Stimulated activated CD4-positive, alpha-beta T cell treated with anti-CD3 and anti-CD28 coated beads, Interleukin-4, amount 100 ng/mL, for 1 hour (primary cell): ENCODE measurements at regions not wholly inside any gene's neighbourhood (a gene's known extent, or its start where the extent isn't known, plus 50 kb on each side); places are given as distances from the start of the nearest gene placed in this dataset.
"Not testable (repeated sequence)": the region's sequence is repeated elsewhere in the genome, so short reads cannot be mapped to it uniquely, and the experiment has no call there.

Source experiments
- DNase-seq: peaks from one replicate; pipeline ENCODE4 v3.0.0-alpha.2; 2020

DNA sequence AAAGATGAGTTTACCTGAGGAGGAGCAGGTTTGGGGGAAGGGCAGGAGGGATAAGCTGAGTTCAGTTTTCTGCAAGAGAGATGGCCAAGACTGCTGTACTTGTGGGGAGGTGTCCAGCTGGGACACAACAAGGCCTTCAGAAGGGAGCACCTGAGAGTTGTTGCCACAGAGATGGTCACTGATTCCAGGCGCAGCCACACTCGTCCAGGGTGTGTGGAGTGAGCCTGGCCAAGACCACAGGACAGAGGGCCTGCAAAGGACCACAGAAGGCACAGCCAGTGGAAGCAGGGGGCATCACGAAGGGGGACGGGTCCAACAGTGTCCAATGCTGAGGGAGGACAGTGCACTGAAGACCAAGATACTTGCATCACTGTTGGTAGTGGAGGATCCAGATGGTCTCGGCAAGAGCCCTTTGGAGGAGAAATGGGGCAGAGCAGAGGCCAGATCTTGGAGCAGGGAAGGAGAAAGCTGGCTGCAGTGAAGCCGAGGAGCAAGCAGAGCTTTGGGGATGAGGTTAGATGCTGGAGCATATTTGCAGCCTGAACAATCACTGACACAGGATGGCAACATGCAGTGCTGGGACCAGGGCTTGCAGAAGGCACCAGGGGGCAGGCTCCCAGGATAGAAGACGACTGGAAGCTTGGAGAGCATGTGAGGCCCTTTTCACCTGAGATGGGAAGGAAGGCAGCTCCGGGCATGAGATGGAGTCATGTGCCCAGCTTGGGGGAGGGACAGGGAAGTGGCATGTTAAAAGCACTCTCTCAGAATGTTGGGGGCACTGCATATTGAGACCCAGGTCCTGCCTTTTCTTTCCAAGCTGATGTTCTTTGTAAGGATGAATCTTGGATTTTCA, 214.0 kb downstream of the CYP26B1 start:
- DNase-seq: no peak

DNA sequence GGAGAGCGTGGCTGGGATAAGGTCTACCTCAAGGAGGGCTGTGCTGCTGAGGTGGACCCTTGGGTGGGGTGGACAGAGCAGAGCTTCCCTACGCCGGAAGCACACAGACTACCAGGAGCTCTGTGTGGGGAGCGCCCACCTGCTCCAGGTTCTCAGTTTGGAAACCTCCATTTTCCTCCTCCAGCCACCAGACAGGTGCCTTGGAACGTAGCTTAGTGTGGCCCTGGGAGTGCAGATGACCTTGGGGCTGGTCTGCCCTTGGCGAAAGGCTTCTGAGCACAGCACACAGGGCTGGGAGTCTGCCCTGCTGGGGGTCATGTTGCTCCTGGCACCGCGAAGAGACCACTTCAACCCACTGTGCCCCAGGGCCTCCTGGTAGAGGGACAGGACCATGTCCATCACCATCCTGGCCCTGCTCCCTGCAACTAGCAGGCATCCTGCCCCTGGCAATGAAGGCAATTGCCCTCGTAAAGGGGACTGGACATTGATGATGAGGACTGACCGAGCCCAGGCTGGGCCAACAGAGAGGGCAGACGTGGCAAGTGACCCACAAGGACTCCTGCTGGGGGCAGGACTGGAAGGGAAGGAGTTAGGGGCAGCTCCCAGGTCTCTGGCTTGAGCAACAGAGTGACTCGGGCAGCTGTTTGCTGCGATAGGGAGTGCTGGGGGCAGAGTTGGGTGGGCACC, 214.7 kb downstream of the CYP26B1 start:
- DNase-seq: no peak

DNA sequence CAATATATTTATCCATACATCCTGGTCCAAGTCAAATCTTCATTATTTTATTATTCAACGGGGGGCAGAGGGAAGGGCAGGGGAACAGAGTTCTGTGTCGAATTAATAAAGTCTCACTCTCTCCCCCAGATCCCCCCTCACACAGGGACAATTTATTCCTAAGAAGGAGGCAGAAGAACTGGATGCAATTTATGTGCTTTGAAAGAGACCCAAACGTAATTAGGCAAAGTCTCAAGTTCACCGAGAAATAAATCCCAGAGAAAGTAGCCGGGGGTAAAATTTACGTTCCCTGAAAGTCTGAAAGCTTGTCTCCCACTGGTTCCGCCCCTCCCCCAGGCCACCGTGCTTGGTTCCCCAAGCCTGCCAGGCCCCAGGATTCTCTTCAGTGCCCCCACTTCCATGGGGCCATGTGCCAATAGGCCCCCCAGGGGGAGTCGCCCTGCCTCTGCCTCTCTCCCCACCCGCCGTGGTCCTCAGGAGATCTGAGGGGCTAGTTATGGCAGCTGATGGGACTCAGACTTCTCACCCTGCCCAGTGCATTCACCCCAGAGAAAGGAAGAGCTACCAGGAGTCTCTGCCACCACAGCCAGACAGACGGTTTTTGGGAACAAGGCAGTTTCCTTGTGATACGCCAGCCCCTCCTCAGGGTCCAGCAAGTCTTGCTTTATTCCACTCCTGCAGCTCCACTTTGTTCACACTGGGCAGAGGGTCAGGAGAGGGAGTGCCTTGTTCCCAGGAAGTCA, 215.5 kb downstream of the CYP26B1 start:
- DNase-seq: no peak

DNA sequence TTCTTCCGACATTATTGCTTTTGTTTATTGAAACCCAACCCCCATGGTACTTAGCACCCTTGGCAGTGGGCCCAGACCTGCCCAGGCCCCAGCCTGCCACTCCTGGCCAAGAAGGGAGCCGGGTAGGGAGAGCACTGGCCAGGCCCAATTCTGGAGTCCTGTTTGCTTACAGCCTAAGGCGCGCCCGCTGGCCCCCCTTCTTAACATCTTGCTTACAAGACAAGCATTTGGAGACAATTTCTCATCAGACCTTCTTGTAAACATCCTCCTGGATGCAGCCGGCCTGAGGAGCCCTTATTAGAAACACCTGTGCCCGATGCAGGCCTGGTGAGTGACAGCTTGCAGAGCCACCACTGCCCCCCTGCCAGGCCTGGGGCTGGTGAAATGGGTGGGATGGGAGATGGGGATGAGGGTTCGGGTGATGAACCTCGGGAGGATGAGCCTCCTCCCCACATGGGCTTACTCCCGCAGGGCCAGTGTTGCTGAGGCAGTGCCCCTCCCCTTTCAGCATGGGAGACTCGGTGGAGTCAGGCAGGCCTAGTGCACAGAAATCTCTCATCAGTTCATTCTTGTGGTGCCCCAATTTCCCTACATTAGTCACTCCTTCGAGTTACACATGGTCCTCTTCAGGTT, 217.5 kb downstream of the CYP26B1 start:
- DNase-seq: no peak

DNA sequence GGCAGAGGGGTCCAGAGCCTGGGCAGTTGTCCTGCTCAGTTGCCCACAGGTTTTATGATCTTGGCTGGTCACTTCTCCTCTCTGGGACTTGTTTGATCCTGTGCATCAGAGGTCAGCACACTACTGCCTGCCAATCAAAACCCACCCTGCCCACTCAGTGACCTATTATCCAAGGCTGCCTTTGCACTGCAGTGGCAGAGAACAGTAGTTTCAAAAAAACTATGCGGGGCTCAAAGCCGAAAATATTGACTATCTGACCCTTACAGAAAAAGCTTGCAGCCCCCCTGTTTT, 218.2 kb downstream of the CYP26B1 start:
- DNase-seq: no peak

DNA sequence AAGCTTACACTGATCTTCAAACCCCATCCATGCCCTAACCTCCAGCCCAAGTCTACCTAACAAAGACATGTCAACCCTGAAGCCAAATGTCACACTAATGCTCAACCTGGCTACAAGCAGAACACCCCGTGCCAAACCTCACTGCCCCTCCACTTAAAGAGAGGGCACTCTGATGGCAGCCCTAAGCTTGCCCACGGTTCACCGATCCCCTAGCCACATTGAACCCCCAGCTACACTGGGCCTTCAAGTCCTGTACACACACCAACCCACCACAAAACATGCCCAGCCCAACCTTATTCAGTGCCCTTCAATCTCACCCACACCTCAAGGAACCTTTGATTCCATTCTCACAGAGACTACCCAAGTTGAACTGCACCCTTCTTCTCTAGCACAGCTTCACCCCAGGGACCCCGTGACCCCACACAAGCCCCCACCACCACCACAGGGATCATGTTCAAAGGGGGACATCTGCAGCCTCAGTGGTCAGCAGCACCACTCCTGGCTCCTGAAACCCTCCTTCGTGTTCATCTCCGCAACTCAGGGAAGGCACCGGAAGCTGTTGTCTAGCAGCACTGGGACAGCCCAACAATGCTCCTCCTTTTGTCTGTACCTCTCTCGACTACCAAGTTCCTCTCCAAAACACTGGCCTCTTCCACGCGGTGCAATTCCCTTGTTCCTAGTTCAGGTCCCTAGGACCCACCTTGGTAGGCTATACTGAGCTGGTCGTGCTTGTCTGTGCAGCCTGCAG, 218.8 kb downstream of the CYP26B1 start:
- DNase-seq: no peak

DNA sequence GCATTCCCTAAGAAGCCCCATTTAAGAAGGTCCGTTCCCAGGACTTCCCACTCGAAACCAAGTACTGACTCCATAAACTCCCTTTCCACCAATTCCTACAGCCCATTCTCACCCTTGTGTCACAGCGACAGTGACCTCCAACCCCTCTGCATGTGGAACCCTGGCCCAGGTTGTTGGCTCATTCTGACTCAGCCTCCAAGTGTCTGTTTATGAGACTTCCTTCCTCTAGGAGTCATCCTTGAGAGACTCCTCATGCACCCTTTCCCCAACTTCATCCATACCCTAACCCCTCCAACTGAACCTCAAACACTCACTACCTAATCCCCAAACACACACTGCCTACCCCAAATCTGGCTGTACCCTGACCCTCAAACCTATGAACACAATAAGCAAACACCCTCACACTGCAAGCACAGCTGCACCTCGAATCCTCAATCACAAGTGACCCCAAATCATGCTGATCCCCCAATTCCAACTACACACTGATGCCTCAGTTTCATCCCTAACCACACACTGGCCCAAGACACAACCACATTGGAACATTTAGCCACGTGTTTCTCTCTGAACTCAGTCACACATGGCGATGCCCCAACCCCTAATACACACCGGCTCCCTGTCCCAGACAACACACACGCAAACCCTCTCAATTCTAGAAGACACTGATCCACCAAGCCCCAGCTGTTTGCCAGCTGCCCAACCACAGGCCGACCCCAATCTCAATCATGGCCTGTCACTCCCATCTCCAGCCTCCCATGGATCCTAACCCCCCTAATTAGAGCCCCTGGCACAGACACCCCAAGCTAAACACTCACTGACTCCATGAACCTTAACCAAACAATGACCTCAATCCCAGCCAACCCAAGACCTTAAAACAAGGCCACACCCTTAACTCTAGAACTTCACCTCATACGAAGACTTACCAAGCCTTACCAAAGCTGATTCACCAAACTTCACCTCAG, 219.6 kb downstream of the CYP26B1 start:
- no peak for DNase-seq

DNA sequence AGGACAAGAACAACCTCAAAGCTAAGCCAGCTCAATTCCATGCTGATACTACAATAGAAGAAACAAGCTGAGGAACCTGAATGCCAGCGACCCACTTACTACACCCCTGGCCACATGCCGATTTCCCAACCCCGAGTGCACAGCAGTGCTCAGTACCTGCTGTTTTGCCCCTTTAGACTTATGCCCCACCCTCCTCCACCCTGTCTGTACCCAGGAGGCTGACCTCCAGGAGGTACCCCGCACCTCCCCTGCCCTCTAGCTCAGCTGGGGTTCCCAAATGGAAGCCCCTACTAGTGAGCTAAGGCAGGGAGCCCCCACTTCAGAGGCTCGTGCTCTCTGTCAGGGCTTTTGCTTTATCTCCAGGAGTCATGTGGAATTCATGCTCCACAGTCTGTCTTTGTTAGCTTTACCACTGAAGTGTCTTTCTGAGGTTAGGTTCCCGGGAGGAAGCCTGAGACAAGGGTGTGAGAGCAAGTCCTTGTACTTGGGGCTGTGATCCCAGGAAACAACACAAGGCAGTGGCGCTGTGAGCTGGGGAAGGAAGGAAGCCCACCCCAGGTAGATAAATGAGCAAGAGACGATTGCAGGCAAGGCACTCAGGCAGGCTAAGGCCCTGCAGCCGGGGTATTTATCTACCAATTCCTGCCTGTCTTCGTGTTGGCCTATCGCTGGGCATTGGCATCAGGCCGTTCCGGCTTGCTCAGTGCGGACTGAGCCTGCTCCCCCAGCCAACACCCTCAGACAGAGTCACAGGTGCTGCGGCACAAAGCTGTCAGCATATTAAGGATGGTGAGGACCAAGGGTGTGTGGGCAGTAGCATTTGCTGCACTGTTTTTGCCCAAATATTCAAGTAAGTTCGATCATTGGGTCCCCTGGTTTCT, 220.5 kb downstream of the CYP26B1 start:
- no peak for DNase-seq

DNA sequence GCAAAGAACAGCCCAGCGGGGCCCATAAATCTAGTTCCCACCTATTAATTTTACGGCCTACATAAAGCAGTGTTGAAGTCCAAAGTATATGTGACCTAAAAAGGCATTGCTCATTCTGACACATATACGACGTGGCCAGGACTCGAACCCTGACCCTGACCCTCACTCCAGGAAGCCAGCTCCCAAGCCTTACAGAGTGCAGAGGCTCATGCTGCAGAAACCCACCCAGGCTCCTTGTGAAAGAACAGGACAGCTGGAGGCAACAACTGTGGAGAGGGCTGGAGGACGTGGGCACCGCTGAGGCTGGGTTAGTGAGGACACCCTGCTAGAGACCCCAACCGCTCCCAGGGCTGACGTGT, 221.6 kb downstream of the CYP26B1 start:
- DNase-seq: no peak

DNA sequence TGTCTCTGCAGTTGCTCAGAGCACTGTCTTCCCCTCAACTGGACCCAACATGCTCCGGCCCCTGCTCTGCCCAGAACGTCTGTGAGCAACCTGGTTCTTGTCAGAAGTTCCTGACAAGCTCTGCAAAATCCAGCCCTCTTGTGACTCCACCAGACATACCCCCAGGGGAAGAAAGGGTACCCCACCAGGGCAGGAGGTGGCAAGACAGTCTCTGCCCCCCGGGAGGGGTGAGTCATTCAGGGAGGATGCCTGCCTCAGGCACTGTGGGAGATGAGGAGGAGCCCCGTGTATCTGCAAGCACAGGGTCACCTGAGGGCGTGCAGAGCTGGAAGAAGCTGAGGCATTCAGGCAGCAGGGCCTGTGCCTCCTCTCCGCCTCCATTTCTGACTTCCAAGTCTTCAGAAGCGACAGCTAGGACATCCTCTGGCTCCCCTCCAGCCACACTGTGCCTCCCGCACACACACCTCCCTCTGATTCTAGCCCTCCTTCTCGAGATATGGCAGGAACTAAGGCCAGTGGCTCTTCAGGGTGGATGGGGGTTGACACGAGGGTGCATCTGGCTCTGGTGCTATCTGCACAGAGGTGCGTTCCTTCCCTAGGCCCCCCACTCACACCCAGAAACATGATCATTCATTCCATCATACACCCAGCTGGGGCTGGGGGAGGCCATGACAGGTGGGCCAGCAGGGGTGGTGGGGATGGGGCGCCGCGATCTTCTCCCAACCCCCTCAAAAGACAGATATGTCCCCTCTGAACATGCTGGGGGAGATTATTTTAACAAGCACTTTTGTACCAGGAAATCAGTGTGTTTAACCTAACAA, 222.2 kb downstream of the CYP26B1 start:
- DNase-seq: no peak

DNA sequence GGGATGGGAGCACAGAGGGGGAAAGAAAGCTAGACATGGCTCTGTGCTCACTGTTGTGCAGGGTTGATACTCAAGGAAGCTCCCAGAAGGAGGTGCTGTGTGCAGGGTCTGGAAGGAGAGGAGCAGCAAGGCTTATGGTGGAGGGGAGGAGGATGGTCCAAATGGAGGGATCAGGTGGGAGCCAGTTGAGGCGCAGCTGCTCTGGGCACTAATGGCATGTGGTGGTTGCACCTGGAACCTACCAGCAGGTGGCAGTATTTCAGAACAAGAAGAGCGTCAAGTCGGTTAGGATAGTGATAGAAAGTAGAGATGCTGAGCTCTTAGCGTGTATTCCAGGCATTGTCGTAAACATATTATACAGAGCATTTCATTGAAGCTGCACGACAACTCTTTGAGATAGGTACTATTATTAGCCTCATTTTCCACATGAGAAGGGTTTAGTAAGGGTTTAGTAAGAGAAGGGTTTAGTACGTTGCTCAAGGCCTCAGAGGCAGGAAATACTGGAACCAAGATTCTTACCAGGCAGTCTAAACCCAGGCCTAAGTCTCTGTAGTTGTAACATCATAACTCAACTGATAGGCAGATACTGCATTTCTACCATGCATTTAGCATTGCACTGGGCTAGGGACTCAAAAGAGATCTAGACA, 223.7 kb downstream of the CYP26B1 start:
- DNase-seq: peak; percentile 46

DNA sequence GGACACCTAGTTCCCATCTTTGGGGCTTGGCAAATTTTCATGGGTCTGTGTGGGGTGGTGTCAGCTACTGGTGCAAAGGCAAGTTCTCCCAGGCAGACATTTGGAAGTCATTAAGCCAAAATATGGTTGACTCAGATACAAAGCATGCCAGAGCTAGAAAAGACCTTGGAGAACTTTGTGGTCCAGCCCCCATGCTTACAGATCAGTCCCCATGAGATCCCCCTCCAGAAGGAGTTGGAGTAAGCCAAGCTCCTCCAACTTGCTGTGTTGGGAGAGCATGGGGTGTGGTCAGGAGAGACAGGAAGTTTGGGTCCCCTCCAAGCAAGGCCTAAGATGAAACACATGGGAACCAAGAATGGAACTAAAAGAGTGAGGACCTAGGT, 224.5 kb downstream of the CYP26B1 start:
- no peak for DNase-seq

DNA sequence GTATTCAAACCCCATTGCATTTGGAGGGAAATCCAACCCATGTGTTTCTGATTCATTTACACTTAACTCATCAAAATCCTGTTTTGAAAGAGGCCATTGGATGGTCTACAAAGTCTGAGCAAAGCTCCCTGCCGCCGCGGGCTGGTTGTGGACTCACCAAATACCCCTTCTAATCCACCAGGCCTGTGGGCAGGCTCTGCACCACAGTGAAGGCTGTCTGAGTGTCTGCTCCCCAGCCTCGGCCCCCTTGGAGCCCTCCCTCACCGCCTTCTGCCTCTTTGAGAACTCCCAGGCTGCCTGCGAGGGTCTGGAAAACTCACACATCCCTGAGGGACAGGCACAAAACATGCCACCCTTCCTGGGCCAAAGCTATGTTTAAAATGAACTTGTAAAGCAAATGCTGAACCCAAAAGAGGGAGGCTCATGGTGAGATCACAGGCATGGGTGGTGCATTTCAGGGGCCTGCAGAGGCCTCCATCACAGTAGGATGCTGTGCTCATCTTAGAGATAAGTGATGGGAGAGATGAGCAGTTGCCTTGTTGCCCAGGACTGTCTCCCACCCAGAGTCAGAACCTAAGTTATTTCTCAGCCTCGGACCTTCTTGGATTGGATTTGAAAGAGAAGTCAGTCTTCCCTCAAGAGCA, 225.0 kb downstream of the CYP26B1 start:
- no peak for DNase-seq

DNA sequence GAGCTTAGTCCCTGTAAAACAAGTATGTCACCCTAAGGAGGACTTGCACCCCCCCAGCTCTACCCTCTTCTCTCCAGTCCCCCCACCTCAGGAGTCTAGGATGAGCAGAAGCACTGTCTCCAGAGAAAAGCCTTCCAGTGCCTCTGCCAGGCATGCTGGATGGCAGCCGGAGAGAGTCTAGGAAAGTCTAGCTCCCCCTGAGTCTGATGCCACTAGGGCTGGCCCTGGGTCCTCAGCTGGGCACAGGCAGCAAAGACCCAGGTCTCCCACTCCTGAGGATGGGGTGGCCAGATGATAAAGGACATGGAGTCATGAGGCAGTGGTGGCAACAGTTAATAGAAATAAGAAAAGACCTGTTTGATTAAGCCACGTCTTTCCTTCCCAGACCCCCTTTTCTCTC, 225.6 kb downstream of the CYP26B1 start:
- no peak for DNase-seq

DNA sequence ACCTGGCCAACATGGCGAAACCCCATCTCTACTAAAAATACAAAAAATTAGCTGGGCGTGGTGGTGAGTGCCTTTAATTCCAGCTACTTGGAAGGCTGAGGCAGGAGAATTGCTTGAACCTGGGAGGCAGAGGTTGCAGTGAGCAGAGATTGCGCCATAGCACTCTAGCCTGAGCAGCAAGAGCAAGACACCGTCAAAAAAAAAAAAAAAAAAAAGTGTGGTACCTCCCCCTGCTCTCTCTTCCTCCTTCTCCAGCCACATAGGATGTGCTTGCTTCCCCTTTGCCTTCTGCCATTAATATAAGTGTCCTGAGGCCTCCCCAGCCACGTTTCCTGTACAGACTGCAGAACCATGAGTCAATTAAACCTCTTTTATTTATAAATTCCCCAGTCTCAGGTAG, 226.8 kb downstream of the CYP26B1 start:
- not testable (repeated sequence) for DNase-seq

DNA sequence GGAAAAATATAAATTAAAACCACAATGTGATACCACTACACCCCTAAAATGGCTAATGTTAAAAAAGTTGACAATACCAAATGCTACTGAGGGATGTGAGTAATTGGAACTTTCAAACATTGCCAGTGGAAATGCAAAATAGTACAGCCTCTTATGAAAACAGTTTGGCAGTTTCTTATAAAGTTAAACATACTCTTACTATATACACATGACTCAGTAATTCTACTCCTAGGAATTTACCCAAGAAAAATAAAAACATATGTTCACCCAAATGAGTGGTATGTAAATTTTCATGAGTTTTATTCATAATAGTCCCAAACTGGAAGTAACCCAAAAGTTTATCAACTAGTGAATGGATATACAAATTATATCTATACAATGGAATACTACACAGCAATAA, 228.0 kb downstream of the CYP26B1 start:
- no peak for DNase-seq

DNA sequence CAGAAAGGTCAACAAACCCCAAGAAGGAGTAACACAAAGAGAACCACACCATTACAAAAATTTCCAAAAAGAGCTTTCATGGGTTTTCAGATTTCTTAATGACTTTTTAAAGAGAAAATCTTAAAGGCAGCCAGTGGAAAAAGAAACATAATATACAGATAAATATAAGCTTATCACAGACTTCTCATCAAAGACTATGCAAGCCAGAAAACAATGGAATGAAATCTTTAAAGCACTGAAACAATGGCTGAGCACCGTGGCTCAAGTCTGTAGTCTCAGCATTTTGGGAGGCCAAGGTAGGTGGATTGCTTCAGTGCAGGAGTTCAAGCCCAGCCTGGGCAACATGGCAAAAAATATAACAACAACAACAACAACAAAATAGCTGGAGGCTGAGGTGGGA, 237.4 kb downstream of the CYP26B1 start:
- DNase-seq: no peak

DNA sequence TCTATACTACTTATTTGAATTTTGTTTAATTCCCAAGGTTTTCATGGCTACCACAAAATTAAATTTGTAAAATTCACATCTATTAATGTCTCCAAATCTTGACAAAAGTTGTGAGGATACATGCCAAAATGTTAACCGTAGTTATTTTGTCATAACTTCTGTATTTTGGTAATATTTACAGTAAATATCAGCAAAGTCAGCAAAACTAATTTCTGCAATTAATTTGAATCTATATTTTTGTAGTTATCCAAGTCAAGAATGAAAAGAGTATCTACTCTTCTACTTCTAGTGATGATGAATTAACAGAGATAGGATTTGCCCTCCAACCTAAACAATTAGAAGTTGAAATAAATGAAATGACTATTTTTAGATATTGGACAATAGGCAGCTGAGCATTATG, 238.9 kb downstream of the CYP26B1 start:
- DNase-seq: no peak

DNA sequence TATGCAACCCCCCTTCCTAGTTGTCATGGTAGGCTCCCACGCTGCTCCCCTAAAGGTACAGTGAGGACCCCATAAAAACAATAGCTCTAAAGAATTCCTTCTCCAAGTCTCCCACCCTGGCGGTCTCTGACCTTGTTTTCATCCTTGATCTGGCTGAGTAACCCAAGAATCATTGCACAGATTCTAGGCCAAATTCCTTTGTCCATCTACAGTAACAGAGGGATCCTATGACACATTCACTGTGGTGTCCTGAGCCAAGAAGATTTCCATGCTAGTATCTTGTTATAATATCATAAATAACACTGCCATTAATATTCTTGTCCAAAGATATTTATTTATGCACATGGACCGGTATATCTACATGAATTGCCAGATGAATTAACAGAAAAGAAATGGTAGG, 240.2 kb downstream of the CYP26B1 start:
- no peak for DNase-seq
